ENCODE measurements at regions not wholly inside any gene's neighbourhood (a gene's known extent, or its start where the extent isn't known, plus 50 kb on each side); places are given as distances from the start of the nearest gene placed in this dataset.
"Not testable (repeated sequence)": the region's sequence is repeated elsewhere in the genome, so short reads cannot be mapped to it uniquely, and the experiment has no call there.

DNA sequence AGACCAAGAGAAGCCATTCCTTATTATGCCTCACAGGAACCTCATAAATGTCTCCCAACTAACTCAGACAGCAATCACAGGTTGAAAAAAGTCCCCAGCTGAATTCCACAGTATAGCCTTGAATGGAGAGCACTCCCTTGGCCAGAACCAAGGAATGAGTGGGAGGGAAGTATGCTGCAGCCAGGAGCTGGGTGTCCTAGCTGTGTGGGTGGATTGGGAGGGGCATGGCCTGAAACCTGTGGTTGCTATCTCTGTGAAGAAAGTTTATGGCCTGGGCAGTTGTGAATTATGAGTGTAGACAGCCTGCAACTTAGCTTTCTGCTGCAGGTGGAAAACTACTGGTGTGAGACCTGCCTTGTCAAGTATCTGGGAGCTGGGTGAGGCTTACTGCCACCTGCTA lies 316.1 kb upstream of the VSTM2A start:
- H2AK5ac ChIP-seq (ENCODE audit: low read length, severe bottlenecking); H3K23ac ChIP-seq (ENCODE audit: low read length in 2 of 2); H3K4me3 ChIP-seq (ENCODE audit: insufficient read depth in 1 of 2, low read depth in 1 of 2, low read length in 2 of 2); H3K36me3 ChIP-seq (ENCODE audit: control insufficient read depth in 1 of 2, insufficient read depth in 2 of 2, low read depth in 1 of 2, low read length in 2 of 2); H3K27me3 ChIP-seq (ENCODE audit: control insufficient read depth in 1 of 2, insufficient read depth in 1 of 2, low read length in 2 of 2); H3K9me3 ChIP-seq (ENCODE audit: control insufficient read depth, low read length); H3K9ac ChIP-seq (ENCODE audit: low read length); H2BK15ac ChIP-seq (ENCODE audit: low read depth, poor library complexity, severe bottlenecking); DNase-seq; H2BK120ac ChIP-seq (ENCODE audit: low read depth, low read length); H3K27ac ChIP-seq (ENCODE audit: low read length, poor library complexity, severe bottlenecking); H3K4me1 ChIP-seq (ENCODE audit: control insufficient read depth, insufficient read depth, low read depth, low read length); H3K14ac ChIP-seq (ENCODE audit: low read length in 2 of 2); H2BK12ac ChIP-seq (ENCODE audit: low read length in 2 of 2); H4K8ac ChIP-seq (ENCODE audit: low read length); H4K91ac ChIP-seq (ENCODE audit: low read length); H3K4ac ChIP-seq (ENCODE audit: low read depth in 1 of 2, low read length in 2 of 2); H2BK5ac ChIP-seq (ENCODE audit: low read depth, low read length, poor library complexity, severe bottlenecking); H2AFZ ChIP-seq (ENCODE audit: low read depth, low read length); H3K79me1 ChIP-seq (replicated peaks; ENCODE audit: low read length, poor library complexity, severe bottlenecking); H3K18ac ChIP-seq (ENCODE audit: low read depth in 1 of 2, low read length in 2 of 2); H3K4me2 ChIP-seq (ENCODE audit: low read length, poor library complexity, severe bottlenecking): not testable (repeated sequence)

DNA sequence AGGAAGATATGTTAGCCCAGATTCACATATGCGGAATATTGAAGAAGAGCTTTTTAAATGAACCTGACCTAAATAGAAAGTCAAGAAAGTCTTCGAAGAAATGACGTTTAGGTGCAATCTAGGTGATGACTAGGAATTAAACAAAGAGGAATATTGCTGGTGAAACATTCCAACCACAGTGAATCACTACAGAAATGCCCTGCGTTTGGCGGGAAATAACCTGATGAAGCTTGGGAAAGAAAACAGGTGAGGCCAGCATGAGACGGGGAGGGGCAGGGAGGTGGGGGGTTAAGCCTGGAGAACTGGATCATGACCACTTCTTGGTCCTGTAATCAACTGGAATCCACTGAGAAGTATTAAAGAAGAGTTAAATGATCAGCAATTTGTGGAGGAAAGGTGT lies 299.4 kb upstream of the VSTM2A start:
- no peak overlapping the region for H2BK12ac ChIP-seq (ENCODE audit: low read length in 2 of 2)
- no peak overlapping the region for H3K27ac ChIP-seq (ENCODE audit: low read length, poor library complexity, severe bottlenecking)
- H2BK15ac ChIP-seq (ENCODE audit: low read depth, poor library complexity, severe bottlenecking): no peak overlapping the region
- no peaks in the 10 kb centered on the region for H3K27me3 ChIP-seq (ENCODE audit: control insufficient read depth in 1 of 2, insufficient read depth in 1 of 2, low read length in 2 of 2)
- H3K36me3 ChIP-seq (ENCODE audit: control insufficient read depth in 1 of 2, insufficient read depth in 2 of 2, low read depth in 1 of 2, low read length in 2 of 2): no peaks in the 10 kb centered on the region
- H3K4me2 ChIP-seq (ENCODE audit: low read length, poor library complexity, severe bottlenecking): no peak overlapping the region
- no peak for DNase-seq
- no peak overlapping the region for H3K9ac ChIP-seq (ENCODE audit: low read length)
- H3K4ac ChIP-seq (ENCODE audit: low read depth in 1 of 2, low read length in 2 of 2): no peak overlapping the region
- H4K91ac ChIP-seq (ENCODE audit: low read length): no peak overlapping the region
- H3K9me3 ChIP-seq (ENCODE audit: control insufficient read depth, low read length): no peaks in the 10 kb centered on the region
- H3K23ac ChIP-seq (ENCODE audit: low read length in 2 of 2): no peak overlapping the region
- H2BK120ac ChIP-seq (ENCODE audit: low read depth, low read length): no peak overlapping the region
- H2BK5ac ChIP-seq (ENCODE audit: low read depth, low read length, poor library complexity, severe bottlenecking): no peak overlapping the region
- no peak overlapping the region for H2AK5ac ChIP-seq (ENCODE audit: low read length, severe bottlenecking)
- H3K18ac ChIP-seq (ENCODE audit: low read depth in 1 of 2, low read length in 2 of 2): no peak overlapping the region
- H2AFZ ChIP-seq (ENCODE audit: low read depth, low read length): no peak overlapping the region
- WGBS: 88% methylated on average over 6 of the region's 6 CpGs
- no peak overlapping the region for H3K14ac ChIP-seq (ENCODE audit: low read length in 2 of 2)
- no peaks in the 10 kb centered on the region for H3K4me1 ChIP-seq (ENCODE audit: control insufficient read depth, insufficient read depth, low read depth, low read length)
- no peak overlapping the region for H3K4me3 ChIP-seq (ENCODE audit: insufficient read depth in 1 of 2, low read depth in 1 of 2, low read length in 2 of 2)
- no peak overlapping the region for H4K8ac ChIP-seq (ENCODE audit: low read length)
- no peaks in the 10 kb centered on the region for H3K79me1 ChIP-seq (replicated peaks; ENCODE audit: low read length, poor library complexity, severe bottlenecking)

DNA sequence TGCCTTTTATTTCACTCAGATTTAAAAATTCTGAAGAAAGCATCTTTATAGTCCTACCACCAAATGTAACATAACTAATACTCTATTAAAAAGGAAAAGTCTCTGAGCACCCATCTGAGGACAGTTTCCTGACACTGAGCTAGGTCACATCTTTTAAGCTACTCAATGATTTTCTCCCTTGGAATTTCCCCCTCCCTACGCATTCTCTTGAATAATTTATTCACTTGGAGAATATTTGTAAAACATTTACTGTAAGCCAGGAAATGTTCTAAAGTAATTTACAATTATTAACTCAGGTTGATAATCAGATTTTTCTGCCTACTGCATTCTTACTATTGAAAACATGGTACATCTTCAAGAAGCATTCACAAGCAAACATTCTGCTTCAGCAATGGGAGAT lies 297.2 kb upstream of the VSTM2A start:
- Histone ChIP-seq H3K4me2 (ENCODE audit: low read length, poor library complexity, severe bottlenecking) (no peak overlapping the region), H2AFZ (ENCODE audit: low read depth, low read length) (no peak overlapping the region), H3K4ac (ENCODE audit: low read depth in 1 of 2, low read length in 2 of 2) (no peak overlapping the region), H4K8ac (ENCODE audit: low read length) (no peak overlapping the region), H3K18ac (ENCODE audit: low read depth in 1 of 2, low read length in 2 of 2) (no peak overlapping the region), H3K27ac (ENCODE audit: low read length, poor library complexity, severe bottlenecking) (no peak overlapping the region), H3K4me1 (ENCODE audit: control insufficient read depth, insufficient read depth, low read depth, low read length) (no peaks in the 10 kb centered on the region), H3K36me3 (ENCODE audit: control insufficient read depth in 1 of 2, insufficient read depth in 2 of 2, low read depth in 1 of 2, low read length in 2 of 2) (no peaks in the 10 kb centered on the region), H3K9me3 (ENCODE audit: control insufficient read depth, low read length) (no peaks in the 10 kb centered on the region), H2BK15ac (ENCODE audit: low read depth, poor library complexity, severe bottlenecking) (no peak overlapping the region), H3K27me3 (ENCODE audit: control insufficient read depth in 1 of 2, insufficient read depth in 1 of 2, low read length in 2 of 2) (no peaks in the 10 kb centered on the region), H3K14ac (ENCODE audit: low read length in 2 of 2) (no peak overlapping the region), H2BK120ac (ENCODE audit: low read depth, low read length) (no peak overlapping the region), H2BK5ac (ENCODE audit: low read depth, low read length, poor library complexity, severe bottlenecking) (no peak overlapping the region), H3K79me1 (replicated peaks; ENCODE audit: low read length, poor library complexity, severe bottlenecking) (no peaks in the 10 kb centered on the region), H4K91ac (ENCODE audit: low read length) (no peak overlapping the region), H2BK12ac (ENCODE audit: low read length in 2 of 2) (no peak overlapping the region), H3K23ac (ENCODE audit: low read length in 2 of 2) (no peak overlapping the region), H3K4me3 (ENCODE audit: insufficient read depth in 1 of 2, low read depth in 1 of 2, low read length in 2 of 2) (no peak overlapping the region), H3K9ac (ENCODE audit: low read length) (no peak overlapping the region), H2AK5ac (ENCODE audit: low read length, severe bottlenecking) (no peak overlapping the region)
- WGBS: no CpG with 5 or more reads among the region's 1 CpG
- DNase-seq: no peak

DNA sequence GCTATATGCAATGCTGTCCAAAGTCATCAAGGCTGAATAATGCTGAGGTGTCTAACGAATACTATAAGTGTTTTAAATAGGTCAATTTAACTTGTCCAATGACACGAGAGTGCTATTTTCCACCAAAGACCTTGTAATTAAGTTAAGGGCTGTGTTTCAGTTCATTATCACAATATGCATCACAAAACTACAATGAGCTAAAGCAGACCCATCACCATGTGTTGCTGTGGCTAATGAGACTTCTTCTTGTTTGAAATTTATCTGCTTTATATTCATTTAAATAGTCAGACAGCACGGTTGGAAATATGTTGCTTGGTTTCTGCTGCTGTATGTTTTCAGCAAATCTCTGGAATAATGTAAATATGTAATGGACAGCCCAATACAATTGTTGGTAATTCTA lies 292.5 kb upstream of the VSTM2A start:
- H4K91ac ChIP-seq (ENCODE audit: low read length): no peak overlapping the region
- H3K4me3 ChIP-seq (ENCODE audit: insufficient read depth in 1 of 2, low read depth in 1 of 2, low read length in 2 of 2): no peak overlapping the region
- no peak overlapping the region for H2AK5ac ChIP-seq (ENCODE audit: low read length, severe bottlenecking)
- no peaks in the 10 kb centered on the region for H3K79me1 ChIP-seq (replicated peaks; ENCODE audit: low read length, poor library complexity, severe bottlenecking)
- no peaks in the 10 kb centered on the region for H3K4me1 ChIP-seq (ENCODE audit: control insufficient read depth, insufficient read depth, low read depth, low read length)
- no peak overlapping the region for H4K8ac ChIP-seq (ENCODE audit: low read length)
- no peaks in the 10 kb centered on the region for H3K9me3 ChIP-seq (ENCODE audit: control insufficient read depth, low read length)
- H2AFZ ChIP-seq (ENCODE audit: low read depth, low read length): no peak overlapping the region
- WGBS: 43% methylated on average over 1 of the region's 3 CpGs
- no peak overlapping the region for H2BK5ac ChIP-seq (ENCODE audit: low read depth, low read length, poor library complexity, severe bottlenecking)
- H3K14ac ChIP-seq (ENCODE audit: low read length in 2 of 2): no peak overlapping the region
- H3K27me3 ChIP-seq (ENCODE audit: control insufficient read depth in 1 of 2, insufficient read depth in 1 of 2, low read length in 2 of 2): no peaks in the 10 kb centered on the region
- H3K27ac ChIP-seq (ENCODE audit: low read length, poor library complexity, severe bottlenecking): no peak overlapping the region
- H3K23ac ChIP-seq (ENCODE audit: low read length in 2 of 2): no peak overlapping the region
- H3K4ac ChIP-seq (ENCODE audit: low read depth in 1 of 2, low read length in 2 of 2): no peak overlapping the region
- no peak overlapping the region for H2BK12ac ChIP-seq (ENCODE audit: low read length in 2 of 2)
- no peak overlapping the region for H3K9ac ChIP-seq (ENCODE audit: low read length)
- no peak overlapping the region for H3K18ac ChIP-seq (ENCODE audit: low read depth in 1 of 2, low read length in 2 of 2)
- no peak overlapping the region for H2BK15ac ChIP-seq (ENCODE audit: low read depth, poor library complexity, severe bottlenecking)
- no peak overlapping the region for H3K4me2 ChIP-seq (ENCODE audit: low read length, poor library complexity, severe bottlenecking)
- no peaks in the 10 kb centered on the region for H3K36me3 ChIP-seq (ENCODE audit: control insufficient read depth in 1 of 2, insufficient read depth in 2 of 2, low read depth in 1 of 2, low read length in 2 of 2)
- no peak for DNase-seq
- no peak overlapping the region for H2BK120ac ChIP-seq (ENCODE audit: low read depth, low read length)

Data from mesenchymal stem cell (in vitro differentiated cells and primary cell).